ENCODE measurements at regions not wholly inside any gene's neighbourhood (a gene's known extent, or its start where the extent isn't known, plus 50 kb on each side); places are given as distances from the start of the nearest gene placed in this dataset.

DNA sequence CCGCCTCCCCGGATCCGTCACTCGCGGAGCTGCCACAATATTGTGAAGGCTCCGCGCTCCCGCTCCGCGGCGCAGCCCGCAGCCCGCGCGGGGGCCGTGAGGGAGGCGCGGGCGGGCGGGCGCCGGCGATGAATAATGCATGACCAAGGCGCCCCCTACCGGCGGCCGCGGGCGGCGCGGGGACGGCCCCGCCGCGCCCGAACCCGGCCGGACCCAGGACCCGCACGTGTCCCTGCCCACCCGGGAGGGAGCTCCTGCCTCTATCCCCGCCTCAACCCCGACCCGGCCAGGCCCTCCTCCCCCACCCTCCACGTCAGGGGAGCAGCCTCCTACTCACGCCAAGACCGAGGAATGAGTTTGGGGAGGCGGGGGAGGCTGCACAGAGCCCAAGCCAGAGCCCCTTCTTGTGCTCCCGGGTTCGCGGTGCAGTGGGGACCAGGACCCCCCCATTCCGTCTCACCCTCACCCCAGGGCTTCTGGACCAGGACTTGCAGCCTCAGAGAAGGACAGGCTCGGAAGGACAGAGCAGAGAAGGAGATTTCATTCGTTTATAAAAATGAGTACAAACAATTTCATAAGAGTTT, 70.8 kb upstream of the CASZ1 start (continued):
- no peak for TF ChIP-seq IKZF2 (IDR thresholded peaks at IDR 0.05)
- no peak for TF ChIP-seq TAF1 (IDR thresholded peaks at IDR 0.05; ENCODE audit: borderline replicate concordance, low read depth, low read length)
- no peak for TF ChIP-seq NBN (IDR thresholded peaks at IDR 0.05)
- TF ChIP-seq POLR2AphosphoS2 (IDR thresholded peaks at IDR 0.05; ENCODE audit: low read depth, low read length) = no peak
- peak; percentile 45; the same call in 1 of the 2 replicates for TF ChIP-seq YY1 (IDR thresholded peaks at IDR 0.05; ENCODE audit: low read depth, low read length)
- TF ChIP-seq WRNIP1 (IDR thresholded peaks at IDR 0.05; ENCODE audit: borderline replicate concordance, low read depth, low read length) = no peak
- TF ChIP-seq ZNF24 (IDR thresholded peaks at IDR 0.05) = 0 out of 2 replicates have a peak, but pooled peaks have one; percentile 25
- TF ChIP-seq, protein P1, sequence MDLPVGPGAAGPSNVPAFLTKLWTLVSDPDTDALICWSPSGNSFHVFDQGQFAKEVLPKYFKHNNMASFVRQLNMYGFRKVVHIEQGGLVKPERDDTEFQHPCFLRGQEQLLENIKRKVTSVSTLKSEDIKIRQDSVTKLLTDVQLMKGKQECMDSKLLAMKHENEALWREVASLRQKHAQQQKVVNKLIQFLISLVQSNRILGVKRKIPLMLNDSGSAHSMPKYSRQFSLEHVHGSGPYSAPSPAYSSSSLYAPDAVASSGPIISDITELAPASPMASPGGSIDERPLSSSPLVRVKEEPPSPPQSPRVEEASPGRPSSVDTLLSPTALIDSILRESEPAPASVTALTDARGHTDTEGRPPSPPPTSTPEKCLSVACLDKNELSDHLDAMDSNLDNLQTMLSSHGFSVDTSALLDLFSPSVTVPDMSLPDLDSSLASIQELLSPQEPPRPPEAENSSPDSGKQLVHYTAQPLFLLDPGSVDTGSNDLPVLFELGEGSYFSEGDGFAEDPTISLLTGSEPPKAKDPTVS (IDR thresholded peaks at IDR 0.05; ENCODE audit: low read depth, low read length) = no peak
- TF ChIP-seq, protein P2, sequence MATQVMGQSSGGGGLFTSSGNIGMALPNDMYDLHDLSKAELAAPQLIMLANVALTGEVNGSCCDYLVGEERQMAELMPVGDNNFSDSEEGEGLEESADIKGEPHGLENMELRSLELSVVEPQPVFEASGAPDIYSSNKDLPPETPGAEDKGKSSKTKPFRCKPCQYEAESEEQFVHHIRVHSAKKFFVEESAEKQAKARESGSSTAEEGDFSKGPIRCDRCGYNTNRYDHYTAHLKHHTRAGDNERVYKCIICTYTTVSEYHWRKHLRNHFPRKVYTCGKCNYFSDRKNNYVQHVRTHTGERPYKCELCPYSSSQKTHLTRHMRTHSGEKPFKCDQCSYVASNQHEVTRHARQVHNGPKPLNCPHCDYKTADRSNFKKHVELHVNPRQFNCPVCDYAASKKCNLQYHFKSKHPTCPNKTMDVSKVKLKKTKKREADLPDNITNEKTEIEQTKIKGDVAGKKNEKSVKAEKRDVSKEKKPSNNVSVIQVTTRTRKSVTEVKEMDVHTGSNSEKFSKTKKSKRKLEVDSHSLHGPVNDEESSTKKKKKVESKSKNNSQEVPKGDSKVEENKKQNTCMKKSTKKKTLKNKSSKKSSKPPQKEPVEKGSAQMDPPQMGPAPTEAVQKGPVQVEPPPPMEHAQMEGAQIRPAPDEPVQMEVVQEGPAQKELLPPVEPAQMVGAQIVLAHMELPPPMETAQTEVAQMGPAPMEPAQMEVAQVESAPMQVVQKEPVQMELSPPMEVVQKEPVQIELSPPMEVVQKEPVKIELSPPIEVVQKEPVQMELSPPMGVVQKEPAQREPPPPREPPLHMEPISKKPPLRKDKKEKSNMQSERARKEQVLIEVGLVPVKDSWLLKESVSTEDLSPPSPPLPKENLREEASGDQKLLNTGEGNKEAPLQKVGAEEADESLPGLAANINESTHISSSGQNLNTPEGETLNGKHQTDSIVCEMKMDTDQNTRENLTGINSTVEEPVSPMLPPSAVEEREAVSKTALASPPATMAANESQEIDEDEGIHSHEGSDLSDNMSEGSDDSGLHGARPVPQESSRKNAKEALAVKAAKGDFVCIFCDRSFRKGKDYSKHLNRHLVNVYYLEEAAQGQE (IDR thresholded peaks at IDR 0.05; ENCODE audit: low read depth, low read length) = no peak
- TF ChIP-seq MYB (IDR thresholded peaks at IDR 0.05; ENCODE audit: borderline replicate concordance, low read depth, low read length) = no peak
- 0 out of 2 replicates have a peak, but pooled peaks have one; percentile 22 for TF ChIP-seq DPF2 (IDR thresholded peaks at IDR 0.05)
- TF ChIP-seq BCL11A (IDR thresholded peaks at IDR 0.05; ENCODE audit: low read depth, low read length) = no peak
- TF ChIP-seq TCF3 (IDR thresholded peaks at IDR 0.05; ENCODE audit: borderline replicate concordance, insufficient read depth, low read depth, low read length) = no peak
- no peak for TF ChIP-seq MXI1 (IDR thresholded peaks at IDR 0.05; ENCODE audit: low read depth, low read length)
- TF ChIP-seq RELA (IDR thresholded peaks at IDR 0.05; ENCODE audit: borderline replicate concordance, partially characterized antibody) = no peak
- no peak for TF ChIP-seq NFYA (IDR thresholded peaks at IDR 0.05; ENCODE audit: borderline replicate concordance, low read depth, low read length)
- no peak for TF ChIP-seq KLF5 (IDR thresholded peaks at IDR 0.05; ENCODE audit: partially characterized antibody)
- TF ChIP-seq, protein P3, sequence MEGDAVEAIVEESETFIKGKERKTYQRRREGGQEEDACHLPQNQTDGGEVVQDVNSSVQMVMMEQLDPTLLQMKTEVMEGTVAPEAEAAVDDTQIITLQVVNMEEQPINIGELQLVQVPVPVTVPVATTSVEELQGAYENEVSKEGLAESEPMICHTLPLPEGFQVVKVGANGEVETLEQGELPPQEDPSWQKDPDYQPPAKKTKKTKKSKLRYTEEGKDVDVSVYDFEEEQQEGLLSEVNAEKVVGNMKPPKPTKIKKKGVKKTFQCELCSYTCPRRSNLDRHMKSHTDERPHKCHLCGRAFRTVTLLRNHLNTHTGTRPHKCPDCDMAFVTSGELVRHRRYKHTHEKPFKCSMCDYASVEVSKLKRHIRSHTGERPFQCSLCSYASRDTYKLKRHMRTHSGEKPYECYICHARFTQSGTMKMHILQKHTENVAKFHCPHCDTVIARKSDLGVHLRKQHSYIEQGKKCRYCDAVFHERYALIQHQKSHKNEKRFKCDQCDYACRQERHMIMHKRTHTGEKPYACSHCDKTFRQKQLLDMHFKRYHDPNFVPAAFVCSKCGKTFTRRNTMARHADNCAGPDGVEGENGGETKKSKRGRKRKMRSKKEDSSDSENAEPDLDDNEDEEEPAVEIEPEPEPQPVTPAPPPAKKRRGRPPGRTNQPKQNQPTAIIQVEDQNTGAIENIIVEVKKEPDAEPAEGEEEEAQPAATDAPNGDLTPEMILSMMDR (IDR thresholded peaks at IDR 0.05 in 2 of 3, conservative IDR thresholded peaks at IDR 0.05 in 1 of 3; ENCODE audit: control insufficient read depth in 2 of 3, extremely low read depth in 1 of 3, insufficient read depth in 1 of 3, low read depth in 3 of 3, low read length in 3 of 3) = peak; percentile 41 to 68 (median 51); a peak in 5 of 6 replicates
- peak; percentile 78 to 93 for TF ChIP-seq BHLHE40 (IDR thresholded peaks at IDR 0.05; ENCODE audit: borderline replicate concordance in 1 of 2, low read depth in 2 of 2, low read length in 1 of 2)
- TF ChIP-seq TBL1XR1 (IDR thresholded peaks at IDR 0.05; ENCODE audit: low read depth, low read length) = no peak
- TF ChIP-seq JUNB (IDR thresholded peaks at IDR 0.05) = no peak
- no peak for TF ChIP-seq JUND (IDR thresholded peaks at IDR 0.05; ENCODE audit: low read depth, low read length)
- no peak for TF ChIP-seq NR2C1 (IDR thresholded peaks at IDR 0.05)
- TF ChIP-seq BACH1 (IDR thresholded peaks at IDR 0.05; ENCODE audit: borderline replicate concordance) = peak; percentile 24; the same call in 1 of the 2 replicates
- TF ChIP-seq POLR2AphosphoS5 (IDR thresholded peaks at IDR 0.05; ENCODE audit: low read length) = no peak
- TF ChIP-seq RFX5 (IDR thresholded peaks at IDR 0.05; ENCODE audit: low read depth, low read length) = no peak

Measured in GM12878 (cell line).